NCI-H524 (cell line): ENCODE measurements at regions not wholly inside any gene's neighbourhood (a gene's known extent, or its start where the extent isn't known, plus 50 kb on each side); places are given as distances from the start of the nearest gene placed in this dataset.

Experiments
- DNase-seq, 2 experiments: peaks; one replicate each; lab custom pipeline; 2025; lab: John Stamatoyannopoulos, UW

DNA sequence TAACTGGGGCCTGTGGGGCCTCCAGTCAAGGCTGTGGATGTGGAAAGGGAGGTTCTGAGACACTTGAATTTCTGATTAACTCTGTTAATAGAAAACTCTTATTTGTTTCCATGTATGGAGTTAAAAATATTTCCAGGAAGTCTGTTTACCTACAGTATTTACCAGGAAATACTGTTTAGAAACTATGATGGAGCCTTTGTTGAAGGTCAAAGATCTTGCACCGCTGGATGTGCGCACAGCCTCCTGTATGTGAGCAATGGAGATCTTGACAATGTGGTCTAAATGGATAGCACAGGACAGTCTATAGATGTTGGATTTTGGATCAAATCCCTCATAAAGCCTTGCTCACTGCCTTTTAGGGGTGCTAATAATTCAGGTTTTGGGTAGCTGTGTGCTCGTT lies 268.4 kb downstream of the DLEU7 start:
- DNase-seq = no peak

- no peak for DNase-seq
These were observed 267.3 kb downstream of the DLEU7 start for GRCh38 chr13:50576156-50576555.

- DNase-seq = no peak
These were observed 265.7 kb downstream of the DLEU7 start for GRCh38 chr13:50577806-50578205.

- no peak for DNase-seq
These were observed 262.7 kb downstream of the DLEU7 start for GRCh38 chr13:50580684-50581305.

- DNase-seq = no peak
These were observed 261.8 kb downstream of the DLEU7 start for GRCh38 chr13:50581586-50582196.

- peak; percentile 59 to 83 for DNase-seq
These were observed 258.5 kb downstream of the DLEU7 start for GRCh38 chr13:50584856-50585580.

GRCh38 chr13:50585674-50586413 lies 257.6 kb downstream of the DLEU7 start:
- DNase-seq = no peak

GRCh38 chr13:50586414-50587083 lies 256.9 kb downstream of the DLEU7 start:
- DNase-seq = no peak

DNA sequence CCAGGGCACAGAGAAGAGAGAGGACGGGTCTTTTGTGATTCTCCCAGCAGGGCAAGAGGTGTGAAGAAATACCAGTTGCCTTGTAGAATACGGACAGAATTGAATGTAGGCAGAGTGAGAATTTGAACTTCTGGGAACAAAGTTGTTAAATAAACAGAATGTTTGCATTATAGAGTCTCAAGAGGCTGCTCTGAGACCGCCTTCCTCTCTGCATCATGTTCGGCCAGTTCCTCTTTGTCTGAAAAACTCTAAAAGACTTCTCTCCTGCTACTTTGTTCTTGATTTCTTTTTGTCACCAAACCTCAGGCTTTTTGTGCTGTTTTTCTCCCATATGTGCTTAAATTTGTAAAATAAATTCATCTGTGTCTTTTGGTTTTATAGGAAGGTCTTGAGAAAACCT lies 256.4 kb downstream of the DLEU7 start:
- no peak for DNase-seq

DNA sequence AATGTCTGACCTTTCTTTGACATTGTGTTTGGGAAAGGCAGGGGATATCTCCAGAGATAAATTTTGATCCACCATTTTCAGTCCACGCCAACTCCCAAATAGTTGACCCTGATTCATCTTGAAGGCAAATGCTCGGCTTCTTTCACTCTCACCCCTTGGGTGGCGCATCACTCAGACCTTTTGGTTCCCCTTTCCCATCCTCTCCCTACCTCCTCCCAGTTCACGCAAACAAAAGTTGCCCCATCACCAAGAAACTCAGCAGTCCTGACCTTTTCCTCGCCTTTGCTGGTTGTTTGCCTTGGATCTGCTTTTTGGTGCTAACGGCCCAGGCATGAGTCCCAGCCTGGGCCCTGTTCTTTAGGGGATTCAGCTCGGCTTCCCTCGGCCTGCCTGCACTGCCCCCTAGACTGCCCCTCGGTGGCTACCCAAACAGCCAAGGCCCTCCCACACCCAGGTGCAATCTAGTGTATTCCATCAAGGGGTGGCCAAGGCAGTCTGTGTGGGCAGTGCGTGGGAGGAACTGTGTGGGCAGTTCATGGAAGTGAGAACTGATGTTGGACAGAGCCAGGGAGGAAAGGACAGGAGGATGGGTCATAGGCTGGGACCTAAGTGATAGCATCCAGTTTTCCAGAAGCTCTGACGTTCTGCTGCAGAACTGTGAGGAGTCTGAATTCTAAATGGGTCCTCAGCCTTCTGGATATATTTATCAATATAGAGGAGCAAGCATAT lies 255.7 kb downstream of the DLEU7 start:
- DNase-seq = no peak

GRCh38 chr13:50588491-50589130 lies 254.9 kb downstream of the DLEU7 start:
- DNase-seq = no peak

DNA sequence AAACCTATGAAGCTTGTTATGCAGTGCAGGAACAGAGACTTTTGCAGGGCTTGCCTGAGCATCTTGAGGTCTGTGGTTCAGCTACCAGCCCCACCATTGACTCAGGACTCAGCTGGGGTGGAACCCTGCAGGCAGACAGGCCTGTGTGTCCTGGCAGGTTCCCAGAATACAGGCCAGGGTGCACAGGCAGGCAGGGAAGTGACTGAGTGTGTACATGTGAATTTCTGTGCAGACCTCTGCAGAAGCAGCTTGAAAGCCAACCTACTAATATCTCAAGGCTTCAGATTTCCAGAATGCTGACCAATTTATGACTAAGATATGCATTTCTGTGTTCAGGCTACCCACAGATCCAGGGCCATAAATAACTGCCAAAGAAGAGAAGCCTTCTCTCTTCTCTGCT lies 254.4 kb downstream of the DLEU7 start:
- no peak for DNase-seq

DNA sequence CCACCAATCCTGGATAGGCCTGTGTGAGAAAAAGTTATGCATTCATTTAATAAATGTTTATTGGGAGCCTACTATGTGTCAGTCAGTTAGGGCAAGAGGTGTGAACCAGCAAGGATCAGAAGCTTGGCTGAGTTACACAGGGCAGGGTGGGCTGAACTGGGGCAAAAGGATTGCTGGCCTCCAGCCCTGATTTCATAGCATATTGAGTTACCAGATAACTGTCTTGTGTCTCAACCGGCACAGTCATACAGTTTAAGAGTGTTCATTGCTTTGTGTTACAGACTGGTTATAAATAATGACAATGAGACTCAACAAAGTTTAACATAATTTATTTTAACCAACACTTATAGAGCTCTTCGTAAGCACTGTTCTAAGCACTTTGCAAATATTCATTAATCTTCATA lies 253.8 kb downstream of the DLEU7 start:
- no peak for DNase-seq

DNA sequence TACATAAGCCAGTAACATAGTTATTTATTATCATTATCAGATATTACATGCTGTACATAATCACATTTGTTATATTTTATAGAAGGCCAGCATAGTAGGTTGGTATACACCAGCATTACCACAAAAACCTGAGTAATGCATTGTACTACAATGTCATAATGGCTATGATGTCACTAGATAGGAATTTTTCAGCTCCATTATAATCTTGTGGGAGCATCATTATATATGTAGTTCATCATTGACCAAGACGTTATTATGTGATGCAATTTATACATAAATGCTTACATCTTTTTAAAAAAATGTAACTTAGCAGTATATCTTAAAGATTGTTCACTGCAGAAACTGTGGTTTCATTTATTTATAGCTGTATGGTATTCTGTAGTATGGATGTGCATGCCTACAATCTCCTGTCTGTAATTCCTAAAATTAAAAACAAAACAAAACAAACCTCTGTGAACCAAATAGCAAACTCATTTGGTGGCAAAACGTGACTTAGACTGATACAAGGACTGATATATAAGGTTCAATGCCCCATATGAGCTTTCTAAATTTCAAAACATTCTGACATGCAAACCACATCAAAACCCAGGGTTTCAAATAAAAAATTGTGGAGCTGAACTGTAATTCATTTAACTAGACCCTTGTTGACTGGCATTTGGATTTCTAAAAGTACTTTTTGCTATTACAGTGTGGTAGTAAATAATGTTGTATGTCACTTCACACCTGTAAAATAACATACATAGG lies 250.9 kb downstream of the DLEU7 start:
- DNase-seq = no peak

DNA sequence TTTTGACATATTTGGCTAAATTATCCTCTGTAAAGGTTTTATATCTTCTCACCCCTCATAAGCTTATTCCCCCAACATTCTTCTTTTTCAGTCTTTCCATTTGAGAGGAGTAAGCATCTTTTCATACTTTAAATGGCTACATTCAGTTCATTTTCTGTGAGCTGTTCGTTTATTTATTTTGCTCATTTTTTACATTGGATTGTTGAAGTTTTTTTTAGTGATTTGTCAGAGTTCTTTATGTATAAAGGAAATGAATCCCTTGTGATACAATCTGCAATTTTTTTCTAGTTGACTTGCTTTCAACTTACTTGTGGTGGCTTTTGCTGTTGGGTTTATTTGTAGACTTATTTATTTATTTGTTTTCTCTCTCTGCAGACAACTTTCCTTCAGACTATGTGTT lies 250.3 kb downstream of the DLEU7 start:
- no peak for DNase-seq

DNA sequence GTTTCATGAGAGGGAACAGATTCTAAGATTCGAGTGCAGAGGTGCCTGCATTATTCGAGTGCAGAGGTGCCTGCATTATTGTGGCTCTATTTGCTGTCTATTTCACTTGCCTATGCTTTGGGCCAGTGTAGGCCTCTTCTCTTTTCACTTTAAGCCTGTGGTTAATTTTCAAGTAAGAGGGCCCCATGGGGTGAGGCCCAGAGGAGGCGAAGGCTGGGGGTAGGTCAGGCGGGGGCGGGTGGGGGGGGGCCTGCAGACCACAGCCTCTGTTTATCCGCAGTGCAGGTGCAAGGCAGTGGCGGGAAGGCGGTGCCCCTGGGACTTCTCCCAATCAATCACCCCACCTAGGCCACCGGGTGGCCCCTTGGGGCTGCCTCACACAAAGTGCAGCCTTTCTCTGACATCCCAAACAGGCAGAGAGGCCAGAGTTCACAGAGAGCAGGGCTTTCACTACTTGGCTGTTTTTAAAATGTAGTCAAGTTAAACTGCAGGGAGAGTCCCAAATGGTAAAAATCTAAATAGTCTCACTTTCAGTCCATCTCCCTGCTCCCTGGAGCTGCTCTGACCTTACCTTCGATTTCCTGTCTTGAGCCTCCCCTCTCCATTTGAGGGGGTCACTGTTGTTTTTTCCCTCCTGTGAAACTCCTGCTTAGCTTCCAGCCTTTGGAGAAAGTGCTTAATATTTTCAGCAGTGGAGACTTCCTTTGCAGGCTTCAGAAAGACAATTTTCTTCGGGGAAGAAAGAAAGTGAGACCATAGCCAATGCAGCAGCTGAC lies 249.0 kb downstream of the DLEU7 start:
- DNase-seq = no peak

DNA sequence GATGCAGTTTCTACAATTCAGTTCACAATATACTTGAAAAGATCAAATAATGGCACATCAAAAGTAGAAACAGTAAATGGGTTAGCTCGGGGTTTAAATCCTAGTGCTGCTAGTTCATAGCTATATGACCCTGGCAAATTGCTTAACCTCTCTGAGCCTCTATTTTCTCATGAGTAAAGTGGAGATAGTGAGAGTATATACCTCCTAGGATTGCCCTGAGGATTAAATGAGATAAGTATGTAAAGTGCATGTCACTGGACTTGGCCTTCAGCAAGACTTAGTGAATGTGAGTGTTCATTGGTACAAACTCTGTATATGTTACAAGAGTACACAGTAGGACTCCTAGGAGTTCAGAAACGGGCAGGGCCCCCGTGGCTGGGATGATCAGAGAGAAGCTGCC lies 248.3 kb downstream of the DLEU7 start:
- DNase-seq = no peak

- DNase-seq = no peak
These were observed 247.3 kb downstream of the DLEU7 start for GRCh38 chr13:50596156-50596555.

GRCh38 chr13:50596776-50597203 lies 246.7 kb downstream of the DLEU7 start:
- no peak for DNase-seq
